ENCODE measurements at regions not wholly inside any gene's neighbourhood (a gene's known extent, or its start where the extent isn't known, plus 50 kb on each side); places are given as distances from the start of the nearest gene placed in this dataset.

GRCh38 chr2:177098001-177098613, 114.5 kb upstream of the HNRNPA3 start:
- DNase-seq (ENCODE audit: insufficient read length, low spot score), result no peak
- no peak for FAIRE-seq
- no peak for TF ChIP-seq TAF1 (IDR thresholded peaks at IDR 0.05; ENCODE audit: low read depth, low read length)
- no peak for TF ChIP-seq POLR2A (IDR thresholded peaks at IDR 0.05; ENCODE audit: low read depth, low read length)
- no peak for TF ChIP-seq POU2F2 (IDR thresholded peaks at IDR 0.05; ENCODE audit: low read depth, low read length)
- TF ChIP-seq POLR2AphosphoS5 (IDR thresholded peaks at IDR 0.05; ENCODE audit: low read depth, low read length), result no peak
- TF ChIP-seq PAX5 (IDR thresholded peaks at IDR 0.05; ENCODE audit: insufficient read depth, low read length, severe bottlenecking), result no peak
- TF ChIP-seq SPI1 (IDR thresholded peaks at IDR 0.05; ENCODE audit: low read depth, low read length), result no peak

GRCh38 chr2:177101930-177102329, 110.7 kb upstream of the HNRNPA3 start:
- DNase-seq (ENCODE audit: insufficient read length, low spot score) (no peak), FAIRE-seq (no peak)
- TF ChIP-seq TAF1 (IDR thresholded peaks at IDR 0.05; ENCODE audit: low read depth, low read length), result no peak
- TF ChIP-seq PAX5 (IDR thresholded peaks at IDR 0.05; ENCODE audit: insufficient read depth, low read length, severe bottlenecking), result no peak
- no peak for TF ChIP-seq POU2F2 (IDR thresholded peaks at IDR 0.05; ENCODE audit: low read depth, low read length)
- TF ChIP-seq POLR2A (IDR thresholded peaks at IDR 0.05; ENCODE audit: low read depth, low read length), result no peak
- TF ChIP-seq POLR2AphosphoS5 (IDR thresholded peaks at IDR 0.05; ENCODE audit: low read depth, low read length), result no peak
- TF ChIP-seq SPI1 (IDR thresholded peaks at IDR 0.05; ENCODE audit: low read depth, low read length), result no peak

GRCh38 chr2:177106212-177106611, 106.4 kb upstream of the HNRNPA3 start:
- no peak for FAIRE-seq
- no peak for TF ChIP-seq POLR2AphosphoS5 (IDR thresholded peaks at IDR 0.05; ENCODE audit: low read depth, low read length)
- no peak for TF ChIP-seq TAF1 (IDR thresholded peaks at IDR 0.05; ENCODE audit: low read depth, low read length)
- TF ChIP-seq POU2F2 (IDR thresholded peaks at IDR 0.05; ENCODE audit: low read depth, low read length), result no peak
- no peak for TF ChIP-seq PAX5 (IDR thresholded peaks at IDR 0.05; ENCODE audit: insufficient read depth, low read length, severe bottlenecking)
- no peak for TF ChIP-seq POLR2A (IDR thresholded peaks at IDR 0.05; ENCODE audit: low read depth, low read length)
- no peak for TF ChIP-seq SPI1 (IDR thresholded peaks at IDR 0.05; ENCODE audit: low read depth, low read length)
- DNase-seq (ENCODE audit: insufficient read length, low spot score), result no peak

GRCh38 chr2:177108890-177109289, 103.7 kb upstream of the HNRNPA3 start:
- FAIRE-seq (no peak), DNase-seq (ENCODE audit: insufficient read length, low spot score) (no peak)
- TF ChIP-seq POLR2AphosphoS5 (IDR thresholded peaks at IDR 0.05; ENCODE audit: low read depth, low read length) (no peak), TAF1 (IDR thresholded peaks at IDR 0.05; ENCODE audit: low read depth, low read length) (no peak)

GRCh38 chr2:177114712-177115111, 97.9 kb upstream of the HNRNPA3 start:
- FAIRE-seq (no peak), DNase-seq (ENCODE audit: insufficient read length, low spot score) (no peak)
- no peak for TF ChIP-seq TAF1 (IDR thresholded peaks at IDR 0.05; ENCODE audit: low read depth, low read length)
- TF ChIP-seq POU2F2 (IDR thresholded peaks at IDR 0.05; ENCODE audit: low read depth, low read length), result no peak
- TF ChIP-seq SPI1 (IDR thresholded peaks at IDR 0.05; ENCODE audit: low read depth, low read length), result no peak
- no peak for TF ChIP-seq POLR2A (IDR thresholded peaks at IDR 0.05; ENCODE audit: low read depth, low read length)
- TF ChIP-seq PAX5 (IDR thresholded peaks at IDR 0.05; ENCODE audit: insufficient read depth, low read length, severe bottlenecking), result no peak
- TF ChIP-seq POLR2AphosphoS5 (IDR thresholded peaks at IDR 0.05; ENCODE audit: low read depth, low read length), result no peak

- TF ChIP-seq POLR2A (IDR thresholded peaks at IDR 0.05; ENCODE audit: low read depth, low read length), result no peak
- no peak for TF ChIP-seq PAX5 (IDR thresholded peaks at IDR 0.05; ENCODE audit: insufficient read depth, low read length, severe bottlenecking)
- no peak for TF ChIP-seq POU2F2 (IDR thresholded peaks at IDR 0.05; ENCODE audit: low read depth, low read length)
- no peak for TF ChIP-seq POLR2AphosphoS5 (IDR thresholded peaks at IDR 0.05; ENCODE audit: low read depth, low read length)
- TF ChIP-seq TAF1 (IDR thresholded peaks at IDR 0.05; ENCODE audit: low read depth, low read length), result no peak
- no peak for TF ChIP-seq SPI1 (IDR thresholded peaks at IDR 0.05; ENCODE audit: low read depth, low read length)
- DNase-seq (ENCODE audit: insufficient read length, low spot score) (no peak), FAIRE-seq (no peak)
Observed at GRCh38 chr2:177117755-177118154, 94.8 kb upstream of the HNRNPA3 start.

- no peak for TF ChIP-seq POLR2AphosphoS5 (IDR thresholded peaks at IDR 0.05; ENCODE audit: low read depth, low read length)
- no peak for TF ChIP-seq PAX5 (IDR thresholded peaks at IDR 0.05; ENCODE audit: insufficient read depth, low read length, severe bottlenecking)
- no peak for TF ChIP-seq POU2F2 (IDR thresholded peaks at IDR 0.05; ENCODE audit: low read depth, low read length)
- FAIRE-seq, result no peak
- DNase-seq (ENCODE audit: insufficient read length, low spot score), result no peak
Observed at GRCh38 chr2:177118636-177119035, 94.0 kb upstream of the HNRNPA3 start.

- no peak for TF ChIP-seq POLR2AphosphoS5 (IDR thresholded peaks at IDR 0.05; ENCODE audit: low read depth, low read length)
- no peak for TF ChIP-seq POU2F2 (IDR thresholded peaks at IDR 0.05; ENCODE audit: low read depth, low read length)
- TF ChIP-seq POLR2A (IDR thresholded peaks at IDR 0.05; ENCODE audit: low read depth, low read length), result no peak
- no peak for TF ChIP-seq TAF1 (IDR thresholded peaks at IDR 0.05; ENCODE audit: low read depth, low read length)
- TF ChIP-seq PAX5 (IDR thresholded peaks at IDR 0.05; ENCODE audit: insufficient read depth, low read length, severe bottlenecking), result no peak
- TF ChIP-seq SPI1 (IDR thresholded peaks at IDR 0.05; ENCODE audit: low read depth, low read length), result no peak
- no peak for FAIRE-seq
- no peak for DNase-seq (ENCODE audit: insufficient read length, low spot score)
Observed at GRCh38 chr2:177119099-177119498, 93.5 kb upstream of the HNRNPA3 start.

- no peak for TF ChIP-seq POLR2AphosphoS5 (IDR thresholded peaks at IDR 0.05; ENCODE audit: low read depth, low read length)
- TF ChIP-seq TAF1 (IDR thresholded peaks at IDR 0.05; ENCODE audit: low read depth, low read length), result no peak
- no peak for TF ChIP-seq POU2F2 (IDR thresholded peaks at IDR 0.05; ENCODE audit: low read depth, low read length)
- no peak for TF ChIP-seq POLR2A (IDR thresholded peaks at IDR 0.05; ENCODE audit: low read depth, low read length)
- no peak for TF ChIP-seq SPI1 (IDR thresholded peaks at IDR 0.05; ENCODE audit: low read depth, low read length)
- no peak for DNase-seq (ENCODE audit: insufficient read length, low spot score)
- no peak for FAIRE-seq
Observed at GRCh38 chr2:177123048-177123447, 89.5 kb upstream of the HNRNPA3 start.

- no peak for FAIRE-seq
- TF ChIP-seq POLR2A (IDR thresholded peaks at IDR 0.05; ENCODE audit: low read depth, low read length) (no peak), TAF1 (IDR thresholded peaks at IDR 0.05; ENCODE audit: low read depth, low read length) (no peak), POU2F2 (IDR thresholded peaks at IDR 0.05; ENCODE audit: low read depth, low read length) (no peak), POLR2AphosphoS5 (IDR thresholded peaks at IDR 0.05; ENCODE audit: low read depth, low read length) (no peak), PAX5 (IDR thresholded peaks at IDR 0.05; ENCODE audit: insufficient read depth, low read length, severe bottlenecking) (no peak), SPI1 (IDR thresholded peaks at IDR 0.05; ENCODE audit: low read depth, low read length) (no peak)
Observed at GRCh38 chr2:177124371-177124770, 88.2 kb upstream of the HNRNPA3 start.

More at GRCh38 chr2:177124371-177124770, 88.2 kb upstream of the HNRNPA3 start:
- no peak for DNase-seq (ENCODE audit: insufficient read length, low spot score)

Data from GM12891 (cell line).